GM20000 (cell line): ENCODE measurements at regions not wholly inside any gene's neighbourhood (a gene's known extent, or its start where the extent isn't known, plus 50 kb on each side); places are given as distances from the start of the nearest gene placed in this dataset.

Experiments used
- DNase-seq: peaks from one replicate; pipeline ENCODE4 v3.0.0; 2012; ENCODE audit warnings: low spot score
- TF ChIP-seq, protein P1 (sequence below): IDR thresholded peaks from 2 replicates; pipeline ENCODE4 v1.5.1; 2012; ENCODE audit warnings: mild to moderate bottlenecking, control low read depth; ENCODE audit errors: extremely low read depth, missing control alignments

DNA sequence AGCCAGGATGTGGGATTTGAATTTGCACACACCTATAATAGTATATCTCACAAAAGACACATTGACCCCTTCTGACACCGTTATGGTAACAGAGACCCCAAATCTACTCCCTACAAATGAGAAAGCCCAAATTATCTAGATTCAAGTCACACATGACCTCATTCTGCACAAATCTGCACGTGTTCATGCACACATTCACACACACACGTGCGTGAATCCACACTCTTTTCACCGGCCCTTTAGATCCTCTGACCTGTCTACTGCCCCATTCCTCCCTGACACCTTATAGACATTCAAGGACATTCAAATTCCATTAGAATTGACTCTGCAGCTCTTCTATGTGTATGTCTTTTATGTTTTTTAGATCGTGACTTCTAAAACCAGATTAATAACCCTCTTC, 627.8 kb upstream of the ID2 start:
- TF ChIP-seq, protein P1, sequence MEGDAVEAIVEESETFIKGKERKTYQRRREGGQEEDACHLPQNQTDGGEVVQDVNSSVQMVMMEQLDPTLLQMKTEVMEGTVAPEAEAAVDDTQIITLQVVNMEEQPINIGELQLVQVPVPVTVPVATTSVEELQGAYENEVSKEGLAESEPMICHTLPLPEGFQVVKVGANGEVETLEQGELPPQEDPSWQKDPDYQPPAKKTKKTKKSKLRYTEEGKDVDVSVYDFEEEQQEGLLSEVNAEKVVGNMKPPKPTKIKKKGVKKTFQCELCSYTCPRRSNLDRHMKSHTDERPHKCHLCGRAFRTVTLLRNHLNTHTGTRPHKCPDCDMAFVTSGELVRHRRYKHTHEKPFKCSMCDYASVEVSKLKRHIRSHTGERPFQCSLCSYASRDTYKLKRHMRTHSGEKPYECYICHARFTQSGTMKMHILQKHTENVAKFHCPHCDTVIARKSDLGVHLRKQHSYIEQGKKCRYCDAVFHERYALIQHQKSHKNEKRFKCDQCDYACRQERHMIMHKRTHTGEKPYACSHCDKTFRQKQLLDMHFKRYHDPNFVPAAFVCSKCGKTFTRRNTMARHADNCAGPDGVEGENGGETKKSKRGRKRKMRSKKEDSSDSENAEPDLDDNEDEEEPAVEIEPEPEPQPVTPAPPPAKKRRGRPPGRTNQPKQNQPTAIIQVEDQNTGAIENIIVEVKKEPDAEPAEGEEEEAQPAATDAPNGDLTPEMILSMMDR, result no peak

DNA sequence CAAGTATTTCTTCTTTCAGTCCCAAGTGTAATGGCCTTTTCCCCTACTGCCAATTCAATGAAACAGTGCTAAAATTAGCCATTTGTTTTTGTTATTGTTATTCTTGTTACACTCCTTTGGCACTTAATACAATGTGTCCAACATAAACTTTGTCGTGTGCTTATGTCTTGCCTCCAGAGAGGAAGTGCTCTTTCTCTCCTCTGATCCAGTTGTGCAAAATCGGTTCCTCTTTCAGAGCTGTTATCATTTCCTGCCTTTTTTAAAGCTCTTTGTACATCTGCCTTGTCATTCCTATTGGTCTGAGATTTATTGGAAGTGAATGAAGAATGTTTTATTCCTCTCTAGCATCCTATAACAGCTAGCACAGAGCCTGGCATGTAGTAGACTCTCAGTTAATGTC, 623.2 kb upstream of the ID2 start:
- DNase-seq, result no peak
- TF ChIP-seq, protein P1, result no peak

More for the DNA sequence above, 627.8 kb upstream of the ID2 start:
- no peak for DNase-seq

DNA sequence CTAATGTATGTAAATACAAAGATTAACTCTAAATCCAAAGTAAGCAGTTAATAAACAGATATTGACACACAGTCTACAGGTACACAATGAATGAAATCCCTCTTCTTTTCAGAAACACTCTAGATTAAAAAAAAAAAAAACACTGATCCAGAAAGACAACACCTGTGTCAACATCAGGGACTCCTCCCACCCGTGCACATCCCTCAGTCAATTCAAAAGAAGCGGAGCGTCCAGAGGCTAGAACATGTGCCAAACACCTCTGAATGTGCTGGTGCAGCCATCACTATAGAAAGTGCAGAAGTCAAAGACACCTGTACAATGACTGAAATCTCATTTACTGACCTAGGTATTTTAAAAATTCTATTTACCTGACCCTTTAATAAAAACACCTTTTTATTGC, 622.6 kb upstream of the ID2 start:
- DNase-seq, result no peak
- TF ChIP-seq, protein P1, result no peak

DNA sequence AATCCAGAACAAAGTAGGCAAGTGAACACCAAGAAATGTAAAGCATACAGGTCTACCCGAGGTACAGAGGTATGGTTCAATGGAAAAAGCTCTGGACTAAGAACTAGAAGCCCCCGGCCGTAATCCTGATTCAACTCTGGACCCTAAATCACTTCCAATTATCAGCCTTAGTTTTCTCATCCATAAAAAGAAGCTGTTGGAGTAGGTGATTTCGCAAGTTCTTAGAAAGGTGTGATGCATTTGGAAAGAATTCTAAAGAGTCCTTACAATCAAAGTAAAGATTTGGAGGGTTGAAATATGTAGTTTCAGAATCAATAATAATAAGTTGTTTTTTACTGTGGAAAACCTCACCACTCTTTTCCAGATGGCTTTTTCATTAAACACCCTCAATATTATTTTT, 622.1 kb upstream of the ID2 start:
- TF ChIP-seq, protein P1, result no peak
- DNase-seq, result no peak

DNA sequence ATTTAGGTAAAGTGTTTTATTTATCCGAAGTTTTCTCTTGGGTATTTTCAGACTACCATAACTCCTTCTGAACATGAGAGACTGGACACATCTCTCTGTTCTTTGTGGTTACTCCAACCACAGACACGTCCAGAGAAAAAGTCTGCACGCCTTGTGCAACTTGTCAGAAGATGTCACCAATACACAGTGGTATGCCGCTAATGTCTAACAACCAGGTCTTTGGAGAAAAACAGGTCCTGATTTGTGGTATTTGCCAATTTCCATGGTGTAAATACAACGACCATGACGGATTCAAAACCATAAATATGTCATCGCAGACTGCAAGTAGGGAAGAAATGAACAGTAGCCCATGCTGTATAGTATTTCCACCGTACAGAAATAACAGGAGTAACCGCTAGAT, 620.6 kb upstream of the ID2 start:
- no peak for DNase-seq
- TF ChIP-seq, protein P1, result no peak

DNA sequence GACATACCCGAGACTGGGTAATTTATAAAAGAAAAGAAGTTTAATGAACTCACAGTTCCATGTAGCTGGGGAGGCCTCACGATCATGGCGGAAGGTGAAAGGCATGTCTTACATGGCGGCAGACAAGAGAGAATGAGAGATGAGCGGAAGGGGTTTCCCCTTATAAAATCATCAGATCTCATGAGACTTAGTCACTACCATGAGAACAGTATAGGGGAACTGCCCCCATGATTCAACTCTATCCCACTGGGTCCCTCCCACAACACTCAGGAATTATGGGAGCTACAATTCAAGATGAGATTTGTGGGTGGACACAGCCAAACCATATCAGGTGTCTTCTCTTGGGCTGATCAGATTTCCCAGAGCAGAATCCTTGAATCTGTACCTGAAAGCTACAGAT, 617.3 kb upstream of the ID2 start:
- TF ChIP-seq, protein P1, result no peak
- DNase-seq, result no peak

DNA sequence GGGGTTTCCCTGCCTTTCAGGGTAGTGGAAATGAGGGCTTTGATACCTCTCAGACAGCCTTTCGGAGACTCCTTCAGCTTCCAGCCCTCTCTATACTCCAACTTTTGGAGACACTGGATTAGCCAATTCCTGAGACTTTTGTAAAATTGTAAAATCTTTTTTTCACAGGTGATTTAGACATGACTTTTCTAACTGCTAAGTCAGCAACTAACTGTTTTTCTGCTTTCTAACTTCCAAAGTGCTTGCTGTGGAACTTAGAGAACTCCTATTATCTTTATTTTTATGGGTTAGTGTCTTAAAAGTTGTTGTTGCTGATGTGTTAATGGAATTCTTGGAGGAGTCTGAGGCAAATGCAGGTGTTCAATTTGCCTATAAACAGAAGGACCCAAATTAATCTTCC, 616.7 kb upstream of the ID2 start:
- DNase-seq, result no peak
- TF ChIP-seq, protein P1, result no peak
